SH-SY5Y (cell line): ENCODE measurements at regions not wholly inside any gene's neighbourhood (a gene's known extent, or its start where the extent isn't known, plus 50 kb on each side); places are given as distances from the start of the nearest gene placed in this dataset.

Source experiments
- GATA2 ChIP-seq: IDR thresholded peaks from 2 replicates; pipeline ENCODE4 v1.6.1; 2011; ENCODE audit warnings: mild to moderate bottlenecking, low read depth, low read length
- GATA3 ChIP-seq: IDR thresholded peaks from 2 replicates; pipeline ENCODE4 v1.6.1; 2011; ENCODE audit warnings: low read depth, mild to moderate bottlenecking, low read length, moderate library complexity

DNA sequence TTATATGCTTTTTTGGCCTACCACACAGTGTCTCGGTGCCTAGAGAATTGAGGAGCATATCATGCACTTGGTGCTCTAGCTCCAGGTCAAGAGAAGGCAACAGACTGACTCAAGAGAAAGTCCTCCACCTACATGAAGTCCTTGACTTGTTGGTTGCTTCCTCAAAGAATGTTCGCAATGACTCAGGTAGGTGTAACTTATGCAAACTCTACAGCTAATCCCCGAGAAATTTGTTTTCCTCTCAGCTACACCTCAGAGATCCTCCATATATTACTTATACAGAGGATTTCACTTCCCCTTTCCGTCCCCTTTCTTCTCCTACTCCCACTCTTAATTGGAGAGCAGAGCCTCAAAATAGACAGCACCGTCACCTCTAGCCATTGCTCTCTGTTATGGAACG, 1013.1 kb downstream of the KCNMA1 start:
- TF ChIP-seq GATA3 (no peak), GATA2 (no peak)
